HG02623 (cell line): ENCODE measurements at regions not wholly inside any gene's neighbourhood (a gene's known extent, or its start where the extent isn't known, plus 50 kb on each side); places are given as distances from the start of the nearest gene placed in this dataset.

ENCODE experiments used
- ATAC-seq: cut with Tn5 transposase; IDR thresholded peaks from one replicate; pipeline ENCODE4 v1.9.1; 2021; ENCODE audit warnings: moderate library complexity; ENCODE audit not compliant: unreplicated experiment

- ATAC-seq = no peak
These were observed 621.7 kb upstream of the AGTR1 start for GRCh38 chr3:148075771-148076716.

- ATAC-seq = no peak
These were observed 620.3 kb upstream of the AGTR1 start for GRCh38 chr3:148077318-148077923.

DNA sequence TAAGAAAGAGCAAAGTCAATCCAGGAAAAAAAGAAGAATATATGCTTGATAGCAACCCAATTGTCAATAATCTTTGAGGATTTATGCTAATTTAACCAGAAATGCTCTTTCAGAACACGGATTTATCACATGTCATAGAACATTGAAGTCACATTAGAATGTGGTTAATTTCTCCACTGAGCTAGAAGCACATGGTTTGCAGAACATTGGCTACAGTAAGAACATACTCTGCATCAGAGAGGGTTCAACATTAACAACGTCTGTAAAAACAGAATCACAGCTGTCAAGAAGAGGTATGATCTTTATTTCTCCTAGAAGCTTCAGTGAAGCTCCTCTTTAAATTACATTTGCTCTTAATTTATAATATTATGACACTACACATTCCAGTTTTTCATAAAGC is 619.7 kb upstream of the AGTR1 start:
- ATAC-seq = no peak

- ATAC-seq = no peak
These were observed 619.0 kb upstream of the AGTR1 start for GRCh38 chr3:148078658-148079057.

DNA sequence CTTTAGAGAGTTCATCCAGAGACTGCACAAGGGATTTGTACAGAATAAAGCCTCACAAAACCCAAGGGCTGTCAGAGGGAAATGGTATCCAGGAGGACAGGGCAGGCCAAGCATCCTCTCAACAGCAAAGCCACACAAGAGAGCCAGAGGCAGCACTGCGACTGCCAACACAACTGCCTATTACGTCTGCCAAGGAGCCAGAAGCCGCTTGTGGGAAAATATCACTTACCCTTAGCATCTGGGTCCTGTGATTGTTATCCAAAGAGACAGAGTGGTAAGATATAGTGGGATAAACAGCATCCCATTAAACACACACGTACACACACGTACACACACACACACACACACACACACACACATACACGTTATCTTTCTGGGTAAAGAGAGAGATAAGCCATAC is 618.3 kb upstream of the AGTR1 start:
- no peak for ATAC-seq

DNA sequence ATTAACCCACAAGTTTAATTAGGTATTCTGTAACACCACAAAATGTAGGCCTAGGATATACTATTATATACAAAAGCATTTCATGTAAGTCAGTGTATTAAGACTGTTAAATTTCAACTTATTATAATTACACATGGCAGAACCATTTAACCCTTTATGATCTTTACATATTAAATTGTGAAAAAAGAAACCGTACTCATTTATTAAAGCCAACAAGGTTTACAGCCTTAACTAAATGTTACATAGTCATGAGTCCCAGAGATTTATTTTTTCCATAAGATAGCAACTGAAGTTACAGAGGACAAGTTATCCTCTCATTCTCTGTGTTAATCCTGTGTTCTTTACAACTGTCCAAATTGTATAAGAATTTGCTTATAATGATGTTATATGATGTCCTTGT is 615.8 kb upstream of the AGTR1 start:
- ATAC-seq = no peak

DNA sequence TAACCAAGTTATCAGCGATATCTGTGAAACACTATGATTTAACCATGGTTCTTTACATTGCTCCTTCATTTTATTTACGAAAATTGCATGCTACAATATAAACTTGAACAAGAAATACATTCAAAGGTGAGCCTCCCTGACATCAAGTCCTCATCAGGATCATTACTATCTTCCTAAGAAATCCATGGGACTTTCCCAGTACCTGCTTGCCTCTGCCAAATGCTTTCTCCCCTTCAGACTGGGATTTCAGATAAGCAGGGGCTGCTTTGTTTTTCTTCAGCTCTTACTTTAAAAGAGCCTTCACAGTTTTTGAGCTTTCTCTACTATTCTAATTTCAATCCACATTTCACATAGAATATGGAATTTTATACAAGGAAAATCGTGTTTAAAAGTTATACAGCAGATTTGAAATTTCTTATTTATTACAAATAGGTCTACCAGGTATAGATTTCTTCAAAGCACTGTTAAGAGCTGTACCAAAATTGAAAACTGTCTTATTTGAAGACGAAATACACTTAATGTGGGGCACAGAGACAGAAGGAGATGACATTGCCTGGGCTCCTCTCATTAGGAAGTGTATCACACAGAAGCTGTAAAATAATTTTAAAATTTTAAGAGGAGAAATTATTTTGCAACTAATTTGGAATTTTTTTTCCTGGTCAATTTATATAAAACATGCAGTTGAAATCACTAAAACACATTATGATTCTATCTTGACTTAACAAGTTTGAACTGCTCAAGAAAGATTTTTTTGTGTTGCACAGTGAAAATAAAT is 615.0 kb upstream of the AGTR1 start:
- no peak for ATAC-seq

DNA sequence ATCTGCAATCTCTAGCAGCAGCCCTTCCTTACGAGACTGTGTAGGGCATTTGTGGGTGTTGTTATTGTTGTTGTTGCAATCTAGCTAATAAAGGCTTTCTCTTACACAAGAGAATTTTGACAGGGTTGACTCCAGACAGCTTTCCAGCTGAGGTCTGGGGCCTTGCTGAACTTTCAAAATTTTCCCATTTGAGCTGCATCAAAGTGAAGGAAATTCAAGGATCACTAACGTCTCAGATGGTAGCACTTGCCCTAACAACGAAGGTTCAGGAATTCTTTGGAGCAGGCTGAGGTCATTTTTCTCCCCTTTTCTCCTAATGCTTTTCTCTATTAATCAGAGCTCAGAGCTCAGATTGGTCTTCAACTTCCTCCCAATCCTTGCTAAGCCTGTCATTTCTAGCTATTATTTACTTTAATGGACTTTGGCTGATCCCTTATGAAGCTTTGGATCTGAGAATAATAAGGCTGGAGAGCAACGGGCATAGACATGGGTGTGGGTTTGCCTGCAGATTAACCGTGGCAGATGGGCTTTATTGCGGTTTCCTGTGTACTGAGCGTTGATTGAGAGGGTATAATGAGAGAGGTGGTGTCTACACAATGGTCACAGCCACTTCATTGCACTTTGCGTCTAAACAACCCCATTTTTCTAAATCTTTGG is 614.0 kb upstream of the AGTR1 start:
- ATAC-seq = no peak

DNA sequence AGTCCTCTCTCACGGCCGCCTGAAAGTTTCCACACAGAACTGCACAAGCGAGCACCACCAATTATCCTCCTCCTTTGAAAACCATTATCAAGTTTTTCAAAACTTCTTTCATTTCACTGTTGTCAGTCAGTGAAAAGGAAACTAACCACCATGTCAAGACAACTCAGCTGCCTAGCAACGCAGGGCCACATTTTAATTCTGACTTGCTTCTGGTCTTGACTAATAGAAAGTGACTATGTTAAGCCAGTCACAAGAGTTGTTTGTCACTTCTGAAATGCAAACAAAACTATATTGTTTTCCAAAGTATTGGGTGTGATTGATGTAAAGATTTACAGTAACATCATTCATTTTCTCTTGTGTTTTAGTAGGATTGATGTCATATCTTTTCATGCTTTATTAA is 612.8 kb upstream of the AGTR1 start:
- peak; percentile 79 for ATAC-seq

DNA sequence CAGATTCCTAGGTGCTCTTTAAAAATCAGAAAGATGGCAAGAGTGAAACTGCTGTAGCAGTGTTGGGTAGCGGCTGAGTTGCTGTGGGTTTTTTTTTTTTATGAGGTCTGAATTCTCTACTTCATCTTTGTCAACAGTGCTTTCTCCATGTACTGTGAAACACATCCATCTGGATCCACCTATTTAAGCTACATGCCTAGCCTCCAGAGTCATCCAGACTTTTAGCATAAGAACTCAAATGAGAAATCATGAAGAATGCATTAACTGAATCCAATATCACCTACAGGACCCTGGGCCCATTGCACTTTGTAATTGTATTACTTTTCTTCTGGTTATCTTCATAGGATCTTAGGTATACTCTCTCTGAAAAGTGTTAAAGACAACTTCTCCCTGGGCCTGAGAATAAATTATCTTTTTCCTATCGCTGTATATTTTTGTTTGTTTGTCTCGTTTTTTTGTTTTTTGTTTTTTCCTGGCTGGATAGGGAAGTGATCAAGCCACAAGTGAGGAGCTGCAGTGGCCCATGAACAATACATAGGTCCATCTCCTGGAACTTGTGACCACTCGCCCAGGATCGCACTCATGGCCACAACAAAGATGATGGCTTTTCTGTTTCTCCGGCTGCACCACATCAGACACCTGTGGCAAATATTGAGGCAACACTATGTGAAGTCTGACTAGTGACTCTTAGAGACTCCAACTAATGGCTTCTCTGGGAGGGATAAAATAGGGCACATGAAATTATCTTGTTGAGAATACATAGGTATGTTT is 609.9 kb upstream of the AGTR1 start:
- no peak for ATAC-seq

DNA sequence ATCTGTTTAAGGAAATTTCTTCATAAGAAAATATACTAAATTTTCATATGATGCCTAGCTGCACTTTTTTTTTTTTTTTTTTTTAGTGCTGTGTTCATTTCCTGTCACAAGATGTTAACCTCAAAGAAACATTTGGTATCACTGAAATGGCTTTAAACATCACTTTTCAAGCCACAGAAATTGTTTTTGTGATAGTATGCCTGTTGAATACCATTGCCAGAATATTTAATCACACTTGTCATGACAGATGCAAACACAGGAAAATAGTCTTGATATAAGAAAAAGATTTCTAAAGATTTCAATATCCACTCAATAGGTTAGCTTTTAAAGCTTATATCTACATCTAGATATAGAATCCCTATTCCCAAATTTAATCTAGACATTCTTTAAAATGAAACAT is 608.5 kb upstream of the AGTR1 start:
- ATAC-seq = no peak

- ATAC-seq = no peak
These were observed 607.5 kb upstream of the AGTR1 start for GRCh38 chr3:148090156-148090555.

GRCh38 chr3:148092624-148093347 is 604.9 kb upstream of the AGTR1 start:
- ATAC-seq = no peak

DNA sequence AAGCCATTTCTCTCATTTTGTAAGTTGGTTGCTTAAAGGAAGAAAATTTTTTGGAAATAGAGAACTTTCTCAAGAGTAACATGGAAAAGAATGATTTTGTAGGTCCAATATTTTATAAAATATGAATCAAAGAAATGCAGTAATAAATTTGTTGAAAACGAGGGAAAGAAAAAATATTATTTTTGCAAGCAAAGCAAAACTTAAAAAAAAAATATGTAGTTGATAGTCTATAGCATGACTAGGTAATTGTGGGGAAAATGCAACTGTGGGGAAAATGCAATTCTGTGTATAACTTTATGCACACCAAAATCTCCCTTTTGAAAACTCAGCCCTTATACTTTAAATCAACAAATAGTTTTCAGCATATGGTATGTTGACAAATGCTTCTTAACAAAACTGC is 604.0 kb upstream of the AGTR1 start:
- ATAC-seq = no peak

DNA sequence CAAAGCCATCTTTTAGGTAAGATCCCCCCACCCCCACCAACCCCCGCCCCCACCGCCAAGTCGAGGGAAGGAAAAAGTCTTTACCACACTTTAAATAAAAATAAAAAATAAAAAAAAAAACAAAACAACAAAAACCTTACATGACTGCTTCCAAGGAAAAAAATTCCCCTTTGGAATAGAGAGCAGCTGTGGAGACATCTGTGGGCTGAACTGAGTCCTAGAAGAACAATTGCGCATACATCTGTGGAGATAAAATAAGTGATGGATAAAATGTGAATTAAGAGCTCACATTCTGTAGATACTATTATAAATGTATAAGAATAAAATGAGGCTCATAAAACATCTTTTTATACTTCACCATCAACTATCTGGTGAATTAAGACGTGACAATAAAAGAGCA is 601.7 kb upstream of the AGTR1 start:
- no peak for ATAC-seq

DNA sequence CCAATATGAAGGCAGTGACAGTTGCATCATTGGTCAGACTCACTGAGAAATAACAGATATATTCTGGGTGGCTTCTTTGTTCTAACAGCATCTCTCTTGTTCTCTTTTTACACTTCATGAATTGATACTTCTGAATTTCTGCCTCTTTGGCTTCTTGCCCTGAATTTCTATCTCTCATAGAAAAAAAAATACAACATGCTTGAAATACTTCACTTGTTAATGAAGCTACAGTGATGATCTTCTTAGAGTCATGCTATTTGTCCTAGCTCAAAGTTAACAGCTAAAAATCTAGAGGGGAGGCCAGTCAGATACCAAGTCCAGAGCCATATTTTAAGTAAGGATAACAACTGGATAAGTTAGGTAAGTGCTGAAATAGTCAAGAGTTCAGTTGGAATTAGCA is 597.2 kb upstream of the AGTR1 start:
- no peak for ATAC-seq

- no peak for ATAC-seq
These were observed 596.6 kb upstream of the AGTR1 start for GRCh38 chr3:148101061-148101460.

- no peak for ATAC-seq
These were observed 595.5 kb upstream of the AGTR1 start for GRCh38 chr3:148102156-148102555.

GRCh38 chr3:148106062-148106461 is 591.6 kb upstream of the AGTR1 start:
- ATAC-seq = no peak

- no peak for ATAC-seq
These were observed 570.7 kb upstream of the AGTR1 start for GRCh38 chr3:148126956-148127355.
